ENCODE measurements at regions not wholly inside any gene's neighbourhood (a gene's known extent, or its start where the extent isn't known, plus 50 kb on each side); places are given as distances from the start of the nearest gene placed in this dataset.
"Not testable (repeated sequence)": the region's sequence is repeated elsewhere in the genome, so short reads cannot be mapped to it uniquely, and the experiment has no call there.

DNA sequence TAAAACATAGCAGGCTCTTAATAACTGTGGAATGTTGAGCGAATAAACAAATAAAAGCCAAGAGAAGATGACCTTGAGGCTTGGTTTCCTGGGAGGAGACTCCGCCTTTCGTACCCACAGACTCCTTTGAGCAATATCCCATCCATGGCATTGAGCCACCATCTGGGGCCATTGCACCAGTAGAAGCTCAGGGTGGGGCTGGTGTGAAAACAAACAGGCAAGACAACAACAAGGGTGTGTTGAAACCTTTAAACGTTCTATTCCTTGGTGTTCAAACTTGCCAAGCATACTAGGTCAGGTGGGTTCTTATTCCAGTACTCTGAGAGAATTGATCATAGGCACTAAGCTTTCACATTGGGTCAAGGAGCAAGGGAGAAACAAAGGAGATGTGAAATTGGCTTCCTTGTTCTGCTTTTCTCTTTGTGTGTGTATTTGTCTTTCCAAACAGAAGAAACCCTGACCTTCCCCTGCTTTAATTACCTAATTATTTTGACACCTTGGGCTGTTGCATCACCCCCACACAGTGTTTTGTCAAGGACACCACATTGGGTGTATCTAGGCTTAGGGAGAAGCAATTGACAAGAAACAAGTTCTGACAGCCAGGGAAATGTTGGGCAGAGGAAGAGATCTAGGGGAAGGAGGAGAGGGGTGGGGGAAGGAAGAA lies 105.1 kb upstream of the BCL6 start:
- peak; percentile 91 for DNase-seq (ENCODE audit: low read depth)
- TF ChIP-seq, protein P1, sequence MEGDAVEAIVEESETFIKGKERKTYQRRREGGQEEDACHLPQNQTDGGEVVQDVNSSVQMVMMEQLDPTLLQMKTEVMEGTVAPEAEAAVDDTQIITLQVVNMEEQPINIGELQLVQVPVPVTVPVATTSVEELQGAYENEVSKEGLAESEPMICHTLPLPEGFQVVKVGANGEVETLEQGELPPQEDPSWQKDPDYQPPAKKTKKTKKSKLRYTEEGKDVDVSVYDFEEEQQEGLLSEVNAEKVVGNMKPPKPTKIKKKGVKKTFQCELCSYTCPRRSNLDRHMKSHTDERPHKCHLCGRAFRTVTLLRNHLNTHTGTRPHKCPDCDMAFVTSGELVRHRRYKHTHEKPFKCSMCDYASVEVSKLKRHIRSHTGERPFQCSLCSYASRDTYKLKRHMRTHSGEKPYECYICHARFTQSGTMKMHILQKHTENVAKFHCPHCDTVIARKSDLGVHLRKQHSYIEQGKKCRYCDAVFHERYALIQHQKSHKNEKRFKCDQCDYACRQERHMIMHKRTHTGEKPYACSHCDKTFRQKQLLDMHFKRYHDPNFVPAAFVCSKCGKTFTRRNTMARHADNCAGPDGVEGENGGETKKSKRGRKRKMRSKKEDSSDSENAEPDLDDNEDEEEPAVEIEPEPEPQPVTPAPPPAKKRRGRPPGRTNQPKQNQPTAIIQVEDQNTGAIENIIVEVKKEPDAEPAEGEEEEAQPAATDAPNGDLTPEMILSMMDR (IDR thresholded peaks at IDR 0.05; ENCODE audit: insufficient read depth, low read depth, low read length, missing control alignments): no peak
- no peak overlapping the region for H3K4me3 ChIP-seq (ENCODE audit: low read length)

DNA sequence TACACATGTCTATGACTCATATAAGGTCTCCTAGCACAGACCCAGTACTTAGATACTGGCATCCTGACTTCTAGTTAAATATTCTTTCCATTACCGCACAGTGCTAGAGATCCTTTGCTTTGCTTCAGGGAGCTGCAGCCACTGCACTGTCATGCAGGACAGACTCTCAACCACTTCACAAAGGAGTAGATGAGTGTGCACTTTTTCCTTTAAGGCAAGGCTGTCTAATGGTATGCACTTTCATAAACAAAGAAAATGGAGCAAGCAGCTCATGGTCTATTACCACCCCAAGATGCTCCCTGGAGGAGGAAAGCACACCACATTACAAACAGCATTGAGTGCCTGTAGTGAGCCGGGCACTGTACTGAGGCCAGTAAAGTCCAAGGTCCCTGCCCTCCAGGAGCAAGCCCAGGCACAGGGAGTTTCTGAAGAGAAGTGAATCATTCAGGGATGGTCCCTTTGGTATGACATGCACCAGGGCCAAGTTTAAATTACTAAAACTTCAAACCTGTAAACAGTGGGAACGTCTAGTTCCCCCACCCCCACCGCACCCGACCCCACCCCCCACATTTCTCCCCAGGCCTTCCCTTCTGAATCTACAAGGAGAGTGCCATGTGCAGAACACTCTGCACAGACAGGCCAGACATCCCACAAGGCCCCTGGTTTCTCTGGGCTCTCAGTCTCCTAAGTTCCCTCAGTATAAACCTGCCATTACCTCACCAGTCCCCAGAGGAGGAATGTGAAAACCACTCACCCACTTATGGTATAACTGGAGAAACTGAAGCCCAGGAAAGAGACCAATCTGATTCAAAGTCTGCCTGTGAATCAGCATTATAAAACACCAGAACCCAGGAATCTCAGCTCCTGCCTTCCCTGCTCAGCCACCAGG lies 107.8 kb upstream of the BCL6 start:
- peak; percentile 86 for DNase-seq (ENCODE audit: low read depth)
- TF ChIP-seq, protein P1 (IDR thresholded peaks at IDR 0.05; ENCODE audit: insufficient read depth, low read depth, low read length, missing control alignments): no peak

DNA sequence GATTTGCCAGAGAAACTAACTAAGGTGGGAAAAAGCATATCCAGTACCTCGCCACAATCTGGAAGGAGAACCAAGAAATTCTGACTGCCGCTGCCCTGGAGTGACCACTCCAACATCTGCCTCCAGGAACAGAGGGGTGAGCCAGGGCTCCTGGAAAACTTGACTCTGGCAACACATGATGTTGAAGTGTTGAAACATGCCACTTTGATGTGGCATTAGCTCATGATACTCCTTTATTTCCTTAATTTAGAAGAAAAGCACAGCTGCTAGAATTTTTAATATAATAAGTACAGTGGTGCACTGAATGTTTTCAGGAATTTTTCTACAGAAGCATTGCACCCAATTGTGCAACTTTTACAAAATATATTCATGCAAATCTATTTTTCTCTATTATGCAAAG lies 109.9 kb upstream of the BCL6 start:
- no peak overlapping the region for H3K4me3 ChIP-seq (ENCODE audit: low read length)
- TF ChIP-seq, protein P1 (IDR thresholded peaks at IDR 0.05; ENCODE audit: insufficient read depth, low read depth, low read length, missing control alignments): no peak
- no peak for DNase-seq (ENCODE audit: low read depth)

More for the DNA sequence above, 107.8 kb upstream of the BCL6 start:
- H3K4me3 ChIP-seq (ENCODE audit: low read length): no peak overlapping the region

DNA sequence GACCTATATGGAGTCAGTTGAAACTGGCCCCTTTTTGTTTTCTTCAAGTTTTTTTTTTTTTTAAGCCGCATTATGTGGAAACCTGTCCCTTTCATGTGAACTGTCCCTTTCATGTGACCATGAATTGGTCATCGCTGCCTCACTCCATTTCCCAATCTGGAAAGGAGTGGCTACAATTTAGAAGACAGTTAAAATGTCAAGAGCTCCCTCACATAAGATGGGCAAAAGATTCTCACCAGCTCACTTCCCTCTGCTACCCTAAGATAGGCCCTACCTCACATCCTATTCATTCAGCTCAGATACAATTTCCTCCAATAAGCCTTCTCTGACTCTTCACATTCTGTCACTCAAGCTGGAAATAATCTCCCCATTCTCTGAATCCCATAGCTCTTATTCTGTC lies 111.3 kb upstream of the BCL6 start:
- no peak overlapping the region for H3K4me3 ChIP-seq (ENCODE audit: low read length)
- TF ChIP-seq, protein P1 (IDR thresholded peaks at IDR 0.05; ENCODE audit: insufficient read depth, low read depth, low read length, missing control alignments): no peak

DNA sequence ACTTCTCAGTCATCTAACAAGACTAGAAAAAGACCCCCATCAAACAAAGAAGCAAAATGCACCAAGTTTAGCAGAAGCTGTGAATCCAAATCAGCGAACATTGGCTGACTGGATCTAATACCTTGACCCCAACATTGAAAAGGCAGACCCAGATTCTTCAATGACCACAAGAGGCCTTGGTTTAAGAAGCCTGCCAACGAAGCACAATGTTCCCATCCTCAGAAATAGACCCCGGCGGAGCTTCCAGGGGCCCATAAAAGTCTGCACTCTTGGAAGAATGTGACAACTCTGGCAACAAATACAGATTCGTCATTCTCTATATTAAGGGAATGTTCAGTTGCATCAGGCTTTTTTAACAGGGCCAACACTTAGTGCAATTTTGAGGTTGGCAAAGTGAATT lies 112.8 kb upstream of the BCL6 start:
- no peak for DNase-seq (ENCODE audit: low read depth)

More for the DNA sequence above, 111.3 kb upstream of the BCL6 start:
- no peak for DNase-seq (ENCODE audit: low read depth)

DNA sequence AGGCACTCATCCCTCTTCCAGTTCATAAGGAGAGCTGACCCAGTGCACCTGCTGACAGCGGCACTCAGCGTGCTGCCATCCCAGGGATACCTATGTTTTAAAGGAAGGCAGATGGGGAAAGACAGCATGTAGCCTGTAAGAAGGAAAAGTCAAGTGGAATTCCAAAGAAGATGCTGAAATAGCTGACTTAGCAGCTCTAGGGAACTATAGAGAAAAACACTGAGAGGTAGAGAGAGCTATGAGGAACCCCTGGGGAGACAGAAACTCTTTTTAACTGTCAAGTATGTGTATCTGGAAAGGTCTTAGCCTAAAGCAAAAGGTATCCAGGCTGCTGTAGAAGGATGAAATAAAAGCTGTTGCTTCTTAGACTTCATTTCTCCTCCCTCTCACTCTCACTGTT lies 113.4 kb upstream of the BCL6 start:
- DNase-seq (ENCODE audit: low read depth): no peak
- H3K4me3 ChIP-seq (ENCODE audit: low read length): no peak overlapping the region
- TF ChIP-seq, protein P1 (IDR thresholded peaks at IDR 0.05; ENCODE audit: insufficient read depth, low read depth, low read length, missing control alignments): no peak

More for the DNA sequence above, 112.8 kb upstream of the BCL6 start:
- H3K4me3 ChIP-seq (ENCODE audit: low read length): no peak overlapping the region
- TF ChIP-seq, protein P1 (IDR thresholded peaks at IDR 0.05; ENCODE audit: insufficient read depth, low read depth, low read length, missing control alignments): no peak

DNA sequence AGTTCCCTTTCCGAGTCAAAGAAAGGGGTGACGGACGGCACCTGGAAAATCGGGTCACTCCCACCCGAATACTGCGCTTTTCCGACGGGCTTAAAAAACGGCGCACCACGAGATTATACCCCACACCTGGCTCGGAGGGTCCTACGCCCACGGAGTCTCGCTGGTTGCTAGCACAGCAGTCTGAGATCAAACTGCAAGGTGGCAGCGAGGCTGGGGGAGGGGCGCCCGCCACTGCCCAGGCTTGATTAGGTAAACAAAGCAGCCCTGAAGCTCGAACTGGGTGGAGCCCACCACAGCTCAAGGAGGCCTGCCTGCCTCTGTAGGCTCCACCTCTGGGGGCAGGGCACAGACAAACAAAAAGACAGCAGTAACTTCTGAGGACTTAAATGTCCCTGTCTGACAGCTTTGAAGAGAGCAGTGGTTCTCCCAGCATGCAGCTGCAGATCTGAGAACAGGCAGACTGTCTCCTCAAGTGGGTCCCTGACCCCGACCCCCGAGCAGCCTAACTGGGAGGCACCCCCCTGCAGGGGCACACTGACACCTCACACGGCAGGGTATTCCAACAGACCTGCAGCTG lies 117.5 kb upstream of the BCL6 start:
- DNase-seq (ENCODE audit: low read depth): not testable (repeated sequence)

More for the DNA sequence above, 117.5 kb upstream of the BCL6 start:
- H3K4me3 ChIP-seq (ENCODE audit: low read length): not testable (repeated sequence)
